Brain pericyte (primary cell): ENCODE measurements at regions not wholly inside any gene's neighbourhood (a gene's known extent, or its start where the extent isn't known, plus 50 kb on each side); places are given as distances from the start of the nearest gene placed in this dataset.
"Not testable (repeated sequence)": the region's sequence is repeated elsewhere in the genome, so short reads cannot be mapped to it uniquely, and the experiment has no call there.

ENCODE experiments used
- DNase-seq: peaks from one replicate; pipeline ENCODE4 v3.0.0-alpha.2; 2012; ENCODE audit warnings: low read depth, low spot score

DNA sequence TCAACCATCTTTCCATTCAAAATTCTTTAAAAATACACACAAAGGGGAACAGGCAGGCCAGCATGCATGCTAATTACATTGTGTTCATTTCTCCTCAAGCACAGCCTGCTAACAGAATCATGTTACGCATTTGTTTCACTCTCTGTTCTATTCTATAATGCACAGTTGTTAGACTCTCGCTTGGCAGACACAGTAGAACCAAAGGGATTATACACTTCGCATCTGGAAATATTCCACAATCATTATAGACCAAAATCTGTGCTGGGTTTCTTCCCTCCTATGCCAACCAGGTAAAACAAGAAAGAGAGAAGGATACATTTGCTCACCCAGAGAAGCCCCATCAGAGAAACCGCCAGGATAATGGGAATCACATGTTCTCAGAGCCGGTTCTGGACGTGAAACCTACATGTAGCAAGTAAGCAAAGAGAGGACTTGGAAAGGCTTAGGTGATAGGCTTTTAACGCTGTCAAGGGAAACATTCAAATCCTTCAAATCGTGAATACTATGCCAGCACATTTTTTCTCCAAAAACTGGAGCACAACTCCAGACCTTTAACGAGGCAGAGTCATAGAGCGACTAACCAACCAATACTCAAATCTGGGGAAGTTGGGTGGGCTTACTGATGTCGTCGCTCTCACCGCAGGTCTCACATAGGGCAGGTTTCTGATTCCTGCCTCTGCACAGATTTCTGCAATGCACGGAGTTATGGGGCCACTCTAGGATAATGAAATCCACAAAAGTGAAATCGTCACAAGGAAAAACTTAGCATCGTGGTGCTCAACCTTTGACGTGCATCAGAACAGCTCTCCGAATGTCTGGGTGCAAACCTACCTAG, 380.5 kb upstream of the AUTS2 start:
- DNase-seq: no peak

DNA sequence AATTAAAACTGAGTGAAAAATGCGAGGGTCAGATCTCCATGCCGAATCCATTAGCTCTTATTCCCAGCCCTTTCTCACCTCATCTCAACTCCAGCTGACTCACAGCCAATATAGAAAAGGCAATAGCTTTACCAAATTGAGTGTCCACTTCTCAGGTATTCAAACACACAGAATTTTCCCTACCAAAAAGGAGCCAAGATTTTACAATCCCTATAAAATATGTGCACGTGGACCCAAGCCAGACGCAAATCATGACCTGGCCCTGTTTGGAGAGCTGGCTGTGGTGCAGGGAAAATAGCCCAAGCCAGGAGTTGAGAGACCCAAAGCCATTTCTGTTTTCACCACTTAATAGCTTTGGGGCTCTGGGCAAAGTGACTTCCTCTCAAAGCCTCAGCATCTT, 379.7 kb upstream of the AUTS2 start:
- DNase-seq: no peak

DNA sequence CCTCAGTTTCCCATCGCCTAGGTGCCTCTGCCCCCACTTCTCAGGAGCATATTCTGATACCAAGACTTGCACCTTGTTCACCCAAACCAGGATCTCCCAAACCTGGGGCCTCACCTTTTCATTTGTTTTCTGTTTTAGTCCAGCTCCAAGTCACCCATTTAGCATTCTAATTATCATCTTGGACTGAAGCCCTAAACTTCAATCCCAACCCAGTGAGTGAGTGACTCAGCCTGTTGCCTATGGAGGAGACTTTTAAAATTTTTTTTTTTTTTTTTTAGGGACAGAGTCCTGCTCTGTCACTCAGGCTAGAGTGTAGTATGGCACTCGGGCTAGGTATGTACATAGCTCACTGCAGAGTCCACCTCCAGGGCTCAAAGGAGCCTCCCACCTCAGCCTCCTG, 378.9 kb upstream of the AUTS2 start:
- no peak for DNase-seq

DNA sequence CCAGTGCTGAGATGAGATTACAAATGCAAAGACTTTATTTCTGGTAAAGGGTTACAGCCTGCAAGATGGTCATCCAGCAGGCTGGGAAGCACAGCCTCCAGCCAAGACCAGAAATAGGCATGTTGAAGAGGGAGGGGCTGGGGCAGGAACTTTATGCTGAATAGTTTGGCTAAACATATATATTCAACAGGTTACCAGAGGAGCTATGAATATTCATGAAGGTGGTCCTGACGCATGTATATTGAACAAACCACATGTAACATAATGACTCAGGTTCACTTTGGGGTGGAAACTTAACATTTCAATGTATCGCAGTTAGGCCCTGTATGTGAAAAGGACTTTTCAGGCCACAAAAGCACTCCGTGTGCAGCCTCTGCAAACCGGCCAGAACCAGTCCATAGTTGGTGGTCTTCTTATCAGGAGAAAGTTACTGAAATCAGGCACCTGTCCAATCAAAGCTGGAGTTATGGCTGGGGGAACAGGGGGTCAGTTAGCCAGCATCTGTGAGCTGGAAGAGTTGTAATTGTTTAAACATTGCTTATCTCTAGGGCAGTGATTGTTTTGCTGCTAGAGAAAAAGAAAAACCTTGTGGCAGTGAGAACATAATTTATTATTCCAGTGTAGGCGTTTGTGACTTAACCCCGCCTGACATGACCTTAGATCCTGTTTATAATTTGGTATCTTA, 372.9 kb upstream of the AUTS2 start:
- DNase-seq: no peak

DNA sequence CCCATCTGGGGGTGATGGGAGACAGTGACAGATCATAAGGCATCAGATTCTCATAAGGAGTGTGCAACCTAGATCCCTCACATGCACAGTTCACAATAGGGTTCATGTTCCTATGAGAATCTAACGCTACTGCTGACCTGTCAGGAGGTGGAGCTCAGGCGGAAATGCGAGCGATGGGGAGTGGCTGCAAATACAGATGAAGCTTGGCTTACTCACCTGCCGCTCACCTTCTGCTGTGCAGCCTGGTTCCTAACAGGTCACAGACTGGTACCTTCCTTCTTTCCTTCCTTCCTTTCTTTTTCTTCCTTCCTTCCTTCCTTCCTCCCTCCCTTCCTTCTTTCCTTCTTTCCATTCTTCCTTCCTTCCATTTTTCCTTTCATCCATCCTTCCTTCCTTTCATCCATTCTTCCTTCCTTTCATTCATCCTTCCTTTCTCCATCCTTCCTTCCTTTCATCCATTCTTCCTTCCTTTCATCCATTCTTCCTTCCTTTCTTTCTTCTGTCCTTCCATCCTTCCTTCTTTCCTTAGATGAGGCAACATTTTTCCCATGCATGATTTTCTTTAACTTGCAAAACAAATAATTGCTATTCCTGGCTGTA, 370.0 kb upstream of the AUTS2 start:
- DNase-seq: no peak

DNA sequence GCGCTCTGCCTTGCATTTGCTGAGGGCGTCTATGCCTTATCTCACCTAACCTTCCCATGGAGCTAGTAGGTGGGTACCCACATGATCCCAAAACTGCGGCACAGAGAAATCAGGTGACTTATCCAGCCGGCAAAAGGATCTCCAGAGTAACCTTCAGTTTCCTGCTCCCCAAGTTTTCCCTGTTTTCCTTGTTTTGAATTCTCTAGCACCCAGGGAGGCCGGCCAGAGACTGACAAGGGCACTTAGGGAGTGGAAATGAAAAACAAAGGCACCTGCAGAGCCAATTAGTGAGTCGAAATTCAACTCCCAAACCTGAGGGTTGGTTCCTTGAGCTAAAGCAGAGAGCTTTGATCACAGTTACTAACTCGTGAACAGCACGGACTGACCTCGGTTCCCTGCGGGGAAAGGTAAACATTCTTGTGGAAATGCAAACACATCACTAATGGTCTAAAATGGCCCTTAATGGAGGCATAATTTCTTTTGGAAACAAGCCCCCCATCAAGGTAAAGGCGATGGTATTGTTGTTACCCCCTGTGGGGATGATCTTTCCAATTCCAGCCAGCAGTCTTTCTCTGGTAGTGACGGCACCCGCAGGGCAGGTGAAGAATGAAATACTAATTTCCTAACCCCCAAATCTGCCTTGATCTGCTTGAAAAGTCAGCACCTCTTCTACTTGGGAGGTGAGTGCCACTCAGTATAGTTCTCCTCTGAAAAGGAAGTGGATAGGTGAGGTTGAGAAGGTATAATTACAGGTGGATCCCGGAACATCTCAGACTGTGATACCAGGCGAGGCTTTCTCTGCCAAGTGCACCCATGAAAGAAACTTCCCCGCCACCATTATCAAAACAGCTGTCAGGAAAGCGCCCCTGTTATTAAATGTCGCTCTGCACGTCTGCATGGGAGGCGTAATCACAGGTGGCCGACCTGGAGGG, 365.6 kb upstream of the AUTS2 start:
- DNase-seq: no peak

DNA sequence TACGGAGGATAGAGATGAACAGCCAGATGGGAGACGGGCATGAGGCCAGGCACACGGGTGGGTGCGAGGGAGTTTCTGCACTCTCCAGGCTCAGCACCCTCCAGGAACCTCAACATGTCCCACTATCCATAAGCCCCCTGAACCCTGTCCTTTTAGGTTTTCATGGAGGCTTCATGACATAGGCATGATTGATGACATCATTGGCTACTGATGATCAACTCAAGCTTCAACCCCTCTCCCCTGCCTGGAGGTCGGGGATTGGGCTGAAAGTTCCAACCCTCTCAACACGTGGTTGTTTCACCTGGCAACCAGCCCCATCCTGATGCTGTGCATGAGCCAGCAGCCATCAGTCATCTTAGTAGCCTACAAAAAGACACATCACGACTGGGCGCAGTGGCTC, 360.7 kb upstream of the AUTS2 start:
- DNase-seq: peak; percentile 0

DNA sequence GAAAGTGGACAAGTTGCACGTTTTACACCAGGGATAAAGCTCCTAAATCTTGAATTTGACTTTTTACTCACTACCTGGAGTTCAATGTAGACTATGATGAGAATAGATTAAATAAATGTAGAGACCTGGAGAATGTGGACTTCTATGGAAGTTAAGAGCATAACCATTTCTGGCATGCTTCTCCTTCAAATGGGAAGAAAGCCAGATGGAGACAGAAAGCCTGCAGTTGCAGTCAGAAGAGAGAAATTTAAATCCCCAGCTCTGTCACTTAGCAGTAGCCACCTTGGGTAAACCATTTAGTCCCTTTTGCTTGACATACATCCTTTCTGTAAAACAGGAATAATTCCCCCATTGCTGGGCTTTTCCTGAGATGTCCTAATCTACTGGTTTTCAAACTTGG, 355.3 kb upstream of the AUTS2 start:
- no peak for DNase-seq

DNA sequence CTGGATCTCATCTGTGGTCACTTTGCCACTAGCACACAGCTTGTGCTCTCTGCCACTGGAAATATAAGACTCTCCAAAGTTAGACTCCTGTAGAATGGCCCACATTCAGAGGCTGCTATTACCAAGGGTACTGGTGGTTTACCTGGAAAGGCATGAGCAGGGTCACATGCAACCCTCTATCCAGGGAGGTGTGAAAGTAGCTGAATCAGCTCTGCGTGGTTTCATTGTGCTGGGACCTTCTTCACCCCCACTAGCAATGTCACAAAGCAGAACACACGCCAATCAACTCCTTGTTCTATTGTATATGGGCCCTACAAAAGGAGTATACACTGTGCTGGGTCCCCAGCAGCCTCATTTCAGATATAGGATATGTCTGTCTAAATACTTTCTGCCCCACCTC, 353.6 kb upstream of the AUTS2 start:
- DNase-seq: no peak

DNA sequence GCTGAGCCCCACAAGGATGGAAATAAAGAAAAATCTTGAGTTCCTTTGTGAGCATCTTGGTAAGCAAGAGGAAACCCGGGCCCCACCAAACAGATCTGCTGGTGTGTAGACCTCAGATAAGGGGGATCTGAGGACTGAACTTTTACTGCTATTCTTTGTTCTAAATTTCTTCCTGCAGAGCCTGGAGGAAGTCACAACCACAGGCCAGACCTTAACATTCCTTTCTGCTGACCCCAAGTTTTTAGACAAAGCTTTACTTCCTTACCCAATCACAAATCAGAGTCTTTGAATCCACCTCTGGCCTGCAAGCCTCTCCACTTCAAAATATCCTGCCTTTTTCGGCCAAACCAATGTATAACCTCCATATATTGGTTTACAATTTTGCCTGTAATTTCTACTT, 352.6 kb upstream of the AUTS2 start:
- no peak for DNase-seq

DNA sequence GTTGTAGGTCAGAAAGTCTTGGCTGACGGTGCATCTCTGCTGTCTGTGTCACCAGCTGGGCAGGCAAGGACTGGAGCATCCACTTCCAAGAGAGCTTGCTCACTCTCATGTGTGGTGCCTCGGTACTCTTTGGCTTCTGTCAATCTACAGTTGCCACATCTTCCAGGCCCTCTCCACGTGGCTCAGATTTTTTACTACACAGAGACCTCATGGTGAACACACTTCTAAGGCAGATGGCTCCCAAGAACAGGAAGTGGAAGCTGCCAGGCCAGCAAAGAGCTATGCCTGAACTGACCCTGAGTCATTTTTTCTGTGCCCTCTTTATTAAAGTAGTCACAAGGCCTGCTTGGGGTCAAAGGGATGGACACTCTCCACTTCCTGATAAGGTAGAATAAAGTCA, 351.5 kb upstream of the AUTS2 start:
- DNase-seq: no peak

DNA sequence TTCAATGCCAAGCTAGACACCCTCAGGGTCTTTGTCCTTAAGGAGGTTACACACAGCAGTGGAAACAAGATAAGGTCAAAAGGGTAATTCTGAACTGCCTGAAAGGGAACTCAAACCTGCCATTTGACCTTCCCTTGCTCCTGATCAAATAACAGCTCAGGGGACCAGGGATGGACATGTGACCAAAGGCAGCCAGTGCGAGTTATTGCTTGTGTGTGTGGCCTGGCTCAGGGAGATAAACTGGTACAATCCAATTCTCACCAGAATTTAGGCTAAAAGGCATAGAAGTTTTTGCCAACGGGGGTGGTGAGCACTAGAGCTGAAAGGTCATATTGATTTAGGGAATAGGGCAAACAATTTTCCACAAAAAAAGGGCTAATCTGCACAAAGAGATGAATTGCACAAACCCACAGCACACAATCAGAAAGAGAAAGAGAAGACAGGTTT, 349.9 kb upstream of the AUTS2 start:
- DNase-seq: not testable (repeated sequence)

DNA sequence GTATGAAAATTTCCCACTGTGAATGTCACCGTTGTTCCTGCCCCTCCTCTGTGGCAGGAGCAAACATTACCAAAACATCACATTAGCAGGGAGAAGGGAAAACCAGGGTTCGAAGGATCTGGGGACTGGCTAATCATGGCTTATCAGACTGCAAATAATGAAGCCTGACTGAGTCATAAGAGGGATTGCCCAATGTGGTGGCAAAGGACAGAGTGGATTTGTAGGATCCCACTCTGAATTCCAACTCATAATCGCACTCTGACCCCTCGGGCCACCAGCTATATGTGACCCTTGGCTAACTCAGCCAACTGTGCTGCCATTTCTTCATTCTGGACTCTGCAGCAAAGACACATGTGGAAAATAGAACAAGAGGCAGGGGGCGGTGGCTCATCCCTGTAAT, 347.3 kb upstream of the AUTS2 start:
- DNase-seq: no peak

DNA sequence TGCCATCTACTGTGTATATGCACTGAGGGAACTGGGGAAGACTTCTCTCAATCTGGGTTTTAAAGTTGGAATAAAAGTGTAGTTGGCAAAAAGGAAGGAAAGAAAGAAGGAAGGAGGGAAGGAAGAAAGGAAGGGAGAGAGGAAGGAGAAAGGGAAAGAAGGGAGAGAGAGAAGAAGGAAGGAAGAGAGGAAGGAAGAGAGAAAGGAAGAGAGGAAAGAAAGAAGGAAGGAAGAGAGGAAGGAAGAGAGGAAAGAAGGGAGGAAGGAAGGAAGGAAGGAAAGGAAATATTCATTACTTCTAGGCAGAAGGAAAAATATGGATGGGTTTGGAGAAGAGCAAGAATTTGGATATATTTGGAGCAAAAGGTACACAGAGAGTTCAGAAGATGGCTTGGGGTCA, 343.6 kb upstream of the AUTS2 start:
- no peak for DNase-seq

DNA sequence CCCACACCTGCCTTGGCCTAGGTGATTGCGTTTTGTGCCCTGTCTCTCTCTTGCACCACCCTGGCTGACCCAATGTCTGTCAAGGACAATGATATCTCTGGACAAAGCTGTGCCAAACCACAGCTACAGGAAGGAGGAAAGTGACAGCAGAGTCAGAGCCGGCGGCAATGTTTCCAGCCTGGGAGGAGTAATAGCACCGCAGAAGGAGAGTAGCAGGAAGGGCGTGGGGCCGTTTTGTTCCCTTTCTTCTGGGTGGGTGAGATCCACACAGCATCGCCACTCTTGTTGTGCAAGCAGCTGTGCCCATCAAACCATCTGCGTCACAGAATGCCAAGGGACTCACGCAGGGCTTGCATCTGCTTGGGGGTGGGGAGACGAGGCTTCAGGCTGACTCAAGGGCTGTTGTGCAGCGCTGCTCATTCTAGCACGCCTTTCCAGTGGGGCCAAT, 341.6 kb upstream of the AUTS2 start:
- DNase-seq: no peak

DNA sequence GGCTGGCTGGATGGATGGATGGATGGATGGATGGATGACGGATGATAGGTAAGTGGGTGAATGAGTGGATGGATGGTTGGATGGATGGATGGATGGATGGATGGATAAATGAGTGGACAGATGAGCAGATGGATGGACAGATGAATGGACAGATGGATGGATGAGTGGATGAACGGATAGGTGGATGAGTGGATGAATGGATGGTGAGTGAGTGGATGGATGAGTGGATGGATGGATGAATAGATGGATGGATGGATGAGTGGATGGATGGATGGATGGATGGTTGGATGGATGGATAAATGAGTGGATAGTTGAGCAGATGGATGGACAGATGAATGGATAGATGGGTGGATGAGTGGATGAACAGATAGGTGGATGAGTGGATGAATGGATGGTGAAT, 340.7 kb upstream of the AUTS2 start:
- no peak for DNase-seq

DNA sequence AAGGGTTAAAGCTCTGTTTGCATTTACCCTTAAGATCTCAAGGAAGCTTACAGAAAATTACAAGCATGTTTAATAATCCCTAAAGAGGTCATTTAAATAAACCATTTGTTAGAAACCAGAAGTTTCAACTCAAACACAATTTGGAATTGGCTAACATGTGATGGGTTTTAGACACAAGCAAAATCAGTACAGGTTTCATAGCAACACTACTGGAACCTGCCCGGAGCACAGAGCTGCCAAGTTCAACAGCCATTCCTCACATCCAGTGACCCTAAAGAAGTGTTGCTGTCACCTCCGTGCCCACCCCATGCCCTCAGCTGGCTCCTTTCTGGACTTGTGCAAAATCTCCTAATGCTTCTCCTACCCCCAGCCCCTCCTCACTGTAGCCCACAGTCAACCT, 338.8 kb upstream of the AUTS2 start:
- no peak for DNase-seq

DNA sequence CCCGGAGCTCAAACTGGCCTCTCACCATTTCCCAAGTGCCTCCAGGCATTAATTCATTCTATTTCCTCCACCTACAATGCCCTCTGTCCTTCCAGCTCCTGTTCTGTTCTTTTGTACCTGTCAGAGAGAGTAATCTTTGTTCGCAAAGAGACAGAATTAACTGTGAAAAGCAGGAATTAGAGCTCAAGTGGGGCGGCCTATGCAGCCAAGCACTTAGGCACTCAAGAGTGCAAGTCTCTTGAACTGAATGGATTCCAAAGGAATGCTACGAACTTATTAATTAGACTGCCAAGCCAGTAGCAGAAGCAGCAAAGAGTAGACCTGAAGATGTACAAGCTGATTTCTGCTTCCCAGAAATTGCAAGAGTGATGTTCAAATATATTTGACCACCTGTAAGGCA, 338.3 kb upstream of the AUTS2 start:
- no peak for DNase-seq

DNA sequence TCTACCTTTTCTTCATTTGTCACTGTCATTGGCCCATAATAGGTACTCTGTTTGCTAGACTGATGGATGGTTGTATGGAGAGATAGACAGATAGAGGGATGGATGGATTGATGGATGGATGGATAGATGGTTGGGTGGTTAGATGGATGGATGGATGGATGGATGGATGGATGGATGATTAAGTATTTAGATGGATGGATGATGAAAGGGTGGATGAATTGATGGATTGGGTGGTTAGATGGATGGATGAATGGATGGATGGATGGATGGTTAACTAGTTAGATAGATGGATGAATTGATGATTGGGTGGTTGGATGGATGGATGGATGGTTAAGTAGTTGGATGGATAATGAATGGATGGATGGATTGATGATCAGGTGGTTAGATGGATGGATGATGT, 334.7 kb upstream of the AUTS2 start:
- no peak for DNase-seq

DNA sequence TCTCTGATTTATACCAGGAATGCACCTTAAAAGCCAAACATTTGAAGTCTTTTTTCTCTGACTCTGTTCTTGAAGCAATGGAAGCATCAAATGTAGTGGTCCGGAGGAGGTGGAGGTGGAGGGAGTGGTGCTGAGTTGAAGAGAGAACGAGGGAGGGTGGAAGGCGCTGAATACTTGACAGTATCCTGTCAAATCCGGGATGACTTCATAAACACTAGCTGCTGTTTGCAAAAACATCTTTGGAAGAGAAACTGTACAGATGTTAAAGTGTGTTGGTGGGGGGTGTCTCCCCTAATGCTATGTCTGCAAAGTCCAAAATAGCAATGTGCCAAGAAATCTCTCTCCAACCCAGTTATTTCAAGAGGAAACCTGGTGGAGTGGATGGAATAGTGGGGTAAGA, 328.5 kb upstream of the AUTS2 start:
- DNase-seq: no peak

DNA sequence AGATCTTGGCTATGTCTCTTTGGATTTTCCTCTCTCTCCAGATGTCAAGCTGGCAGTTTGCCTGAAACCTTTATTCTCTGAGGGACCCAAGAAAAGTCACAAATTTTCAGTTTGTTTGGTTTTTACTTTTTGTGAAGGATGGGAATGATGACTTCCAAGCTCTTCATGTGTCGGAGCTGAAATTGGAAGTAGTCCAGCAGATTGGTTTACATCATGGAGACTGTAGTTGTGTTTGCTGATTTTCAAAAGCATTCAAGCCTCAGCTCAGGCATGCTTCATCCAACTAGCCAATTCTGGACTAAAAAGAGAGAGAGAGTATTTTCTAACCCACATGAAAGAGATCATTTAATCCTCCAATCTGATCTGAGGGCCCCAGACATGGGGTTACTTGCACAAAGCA, 326.2 kb upstream of the AUTS2 start:
- no peak for DNase-seq
